ENCODE measurements at regions not wholly inside any gene's neighbourhood (a gene's known extent, or its start where the extent isn't known, plus 50 kb on each side); places are given as distances from the start of the nearest gene placed in this dataset.

DNA sequence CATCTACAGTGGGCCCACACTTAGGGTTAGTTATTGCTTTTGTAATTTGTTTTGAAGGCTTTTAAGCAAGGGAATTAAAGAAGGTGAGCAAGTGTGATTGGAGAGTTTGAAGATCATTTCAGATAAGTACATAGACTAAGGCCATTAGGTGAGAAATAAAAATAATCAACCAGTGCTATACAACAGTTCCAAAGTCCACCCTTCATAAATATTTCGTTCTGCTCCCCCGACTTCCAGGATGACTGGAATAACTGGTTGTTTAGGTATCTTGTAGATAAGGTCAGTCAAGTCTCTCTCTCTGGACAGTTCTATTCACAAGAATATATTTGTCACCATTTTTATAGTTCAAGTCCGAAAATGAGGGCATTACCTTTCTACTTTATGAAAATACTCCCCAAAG lies 98.0 kb upstream of the MBL2 start:
- POLR2A ChIA-PET (ENCODE audit: unreplicated experiment) = no interaction called here
- TF ChIP-seq, protein P1, sequence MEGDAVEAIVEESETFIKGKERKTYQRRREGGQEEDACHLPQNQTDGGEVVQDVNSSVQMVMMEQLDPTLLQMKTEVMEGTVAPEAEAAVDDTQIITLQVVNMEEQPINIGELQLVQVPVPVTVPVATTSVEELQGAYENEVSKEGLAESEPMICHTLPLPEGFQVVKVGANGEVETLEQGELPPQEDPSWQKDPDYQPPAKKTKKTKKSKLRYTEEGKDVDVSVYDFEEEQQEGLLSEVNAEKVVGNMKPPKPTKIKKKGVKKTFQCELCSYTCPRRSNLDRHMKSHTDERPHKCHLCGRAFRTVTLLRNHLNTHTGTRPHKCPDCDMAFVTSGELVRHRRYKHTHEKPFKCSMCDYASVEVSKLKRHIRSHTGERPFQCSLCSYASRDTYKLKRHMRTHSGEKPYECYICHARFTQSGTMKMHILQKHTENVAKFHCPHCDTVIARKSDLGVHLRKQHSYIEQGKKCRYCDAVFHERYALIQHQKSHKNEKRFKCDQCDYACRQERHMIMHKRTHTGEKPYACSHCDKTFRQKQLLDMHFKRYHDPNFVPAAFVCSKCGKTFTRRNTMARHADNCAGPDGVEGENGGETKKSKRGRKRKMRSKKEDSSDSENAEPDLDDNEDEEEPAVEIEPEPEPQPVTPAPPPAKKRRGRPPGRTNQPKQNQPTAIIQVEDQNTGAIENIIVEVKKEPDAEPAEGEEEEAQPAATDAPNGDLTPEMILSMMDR (conservative IDR thresholded peaks at IDR 0.05) = no peak
- no peak for TF ChIP-seq EZH2 (IDR thresholded peaks at IDR 0.05; ENCODE audit: low read depth)
- Histone ChIP-seq H4K20me1 (ENCODE audit: insufficient read depth) (no peaks in the 10 kb centered on the region), H3K4me1 (replicated peaks; ENCODE audit: insufficient read depth) (no peaks in the 10 kb centered on the region), H3K27ac (no peak overlapping the region), H3K79me2 (ENCODE audit: low read depth) (no peaks in the 10 kb centered on the region), H2AFZ (no peak overlapping the region), H3K27me3 (ENCODE audit: insufficient read depth, low read depth) (no peaks in the 10 kb centered on the region), H3F3A (ENCODE audit: insufficient read depth, low read depth) (no peaks in the 10 kb centered on the region), H3K36me3 (ENCODE audit: low read depth) (no peaks in the 10 kb centered on the region), H3K9me3 (ENCODE audit: insufficient read depth, low read depth) (no peaks in the 10 kb centered on the region), H3K4me2 (no peak overlapping the region), H3K4me3 (no peak overlapping the region), H3K9me2 (ENCODE audit: insufficient read depth) (no peaks in the 10 kb centered on the region)
- intact Hi-C loops (cut with micrococcal nuclease; ENCODE audit: unreplicated experiment) = no loop called here
- CTCF ChIA-PET = no interaction called here
- DNase-seq = no peak
- no TSS peak for BruUV-seq (replicated peaks)

DNA sequence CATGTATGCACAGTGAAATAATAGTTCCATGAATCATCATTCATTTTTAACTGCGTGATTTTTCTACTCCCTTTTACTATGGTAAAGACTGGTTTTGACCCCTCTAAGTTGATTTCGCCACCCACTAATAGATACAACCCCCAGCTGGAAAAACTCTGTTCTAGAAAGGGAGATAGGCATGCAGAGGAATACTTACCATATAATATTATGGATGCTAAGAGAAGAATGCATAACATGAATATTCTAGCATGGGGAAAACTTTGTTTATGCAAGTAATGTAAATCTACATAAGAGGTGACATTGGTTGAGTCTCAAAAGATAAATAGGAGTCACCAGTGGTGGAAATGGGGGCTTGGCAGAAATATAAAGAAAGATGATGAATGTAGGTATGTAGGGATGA lies 97.3 kb upstream of the MBL2 start:
- CTCF ChIA-PET = no interaction called here
- BruUV-seq (replicated peaks) = no TSS peak
- intact Hi-C loops (cut with micrococcal nuclease; ENCODE audit: unreplicated experiment) = no loop called here

DNA sequence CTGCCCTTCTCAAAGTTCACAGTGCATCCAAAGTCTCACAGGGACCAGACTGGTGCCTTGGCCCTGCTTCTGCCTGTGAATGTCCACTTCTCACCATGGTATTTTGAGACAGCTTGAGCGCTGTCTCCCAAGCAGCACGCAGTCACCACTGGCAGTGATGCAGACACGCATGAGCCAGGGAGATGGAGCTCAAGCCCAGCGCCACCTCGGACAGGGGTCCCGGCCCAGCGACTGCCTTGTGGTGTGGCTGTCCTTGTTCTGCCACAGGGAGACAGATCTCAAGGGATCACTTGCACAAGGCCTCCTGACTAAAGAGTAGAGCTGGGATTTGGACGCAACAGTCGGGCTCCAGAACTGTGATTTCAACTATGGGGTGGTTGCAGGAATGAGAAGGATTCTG lies 92.6 kb upstream of the MBL2 start:
- Histone ChIP-seq H3K79me2 (ENCODE audit: low read depth) (no peaks in the 10 kb centered on the region), H3K4me1 (replicated peaks; ENCODE audit: insufficient read depth) (no peaks in the 10 kb centered on the region), H3F3A (ENCODE audit: insufficient read depth, low read depth) (no peaks in the 10 kb centered on the region), H3K9me3 (ENCODE audit: insufficient read depth, low read depth) (no peaks in the 10 kb centered on the region), H3K4me3 (no peak overlapping the region), H3K4me2 (no peak overlapping the region), H3K9me2 (ENCODE audit: insufficient read depth) (no peaks in the 10 kb centered on the region), H3K27ac (no peak overlapping the region), H4K20me1 (ENCODE audit: insufficient read depth) (no peaks in the 10 kb centered on the region), H3K36me3 (ENCODE audit: low read depth) (no peaks in the 10 kb centered on the region), H3K27me3 (ENCODE audit: insufficient read depth, low read depth) (no peaks in the 10 kb centered on the region), H2AFZ (no peak overlapping the region)
- ChIA-PET POLR2A (ENCODE audit: unreplicated experiment) (no interaction called here), CTCF (no interaction called here)
- intact Hi-C loops (cut with micrococcal nuclease; ENCODE audit: unreplicated experiment) = no loop called here
- TF ChIP-seq EZH2 (IDR thresholded peaks at IDR 0.05; ENCODE audit: low read depth) = no peak
- TF ChIP-seq, protein P1 (conservative IDR thresholded peaks at IDR 0.05) = no peak
- DNase-seq = no peak
- no TSS peak for BruUV-seq (replicated peaks)

More for the DNA sequence above, 97.3 kb upstream of the MBL2 start:
- Histone ChIP-seq H4K20me1 (ENCODE audit: insufficient read depth) (no peaks in the 10 kb centered on the region), H3K27ac (no peak overlapping the region), H3K9me2 (ENCODE audit: insufficient read depth) (no peaks in the 10 kb centered on the region), H3K79me2 (ENCODE audit: low read depth) (no peaks in the 10 kb centered on the region), H2AFZ (no peak overlapping the region), H3K27me3 (ENCODE audit: insufficient read depth, low read depth) (no peaks in the 10 kb centered on the region), H3K4me2 (no peak overlapping the region), H3K4me3 (no peak overlapping the region), H3K9me3 (ENCODE audit: insufficient read depth, low read depth) (no peaks in the 10 kb centered on the region), H3F3A (ENCODE audit: insufficient read depth, low read depth) (no peaks in the 10 kb centered on the region), H3K4me1 (replicated peaks; ENCODE audit: insufficient read depth) (no peaks in the 10 kb centered on the region), H3K36me3 (ENCODE audit: low read depth) (no peaks in the 10 kb centered on the region)
- POLR2A ChIA-PET (ENCODE audit: unreplicated experiment) = no interaction called here
- no peak for DNase-seq
- TF ChIP-seq, protein P1 (conservative IDR thresholded peaks at IDR 0.05) = no peak
- no peak for TF ChIP-seq EZH2 (IDR thresholded peaks at IDR 0.05; ENCODE audit: low read depth)
